Uterus (tissue), 3 donors: ENCODE measurements at regions not wholly inside any gene's neighbourhood (a gene's known extent, or its start where the extent isn't known, plus 50 kb on each side); places are given as distances from the start of the nearest gene placed in this dataset.

Experiments
- DNase-seq, 2 donors: peaks; one replicate each; pipeline ENCODE4 v3.0.0-alpha.2; 2019 to 2020
- H3K27ac ChIP-seq, 2 donors: fragments of 200-600 bp; sonication (generic); 1 replicate in 1 of 2; 2 replicates in 1 of 2; pipeline ENCODE4 v1.5.1; 2016 to 2018
- H3K27me3 ChIP-seq, 2 donors: fragments of 200-600 bp; sonication (generic); one replicate each; pipeline ENCODE4 v1.5.1; 2018 to 2019; ENCODE audit warnings: control low read depth in 1 of 2
- H3K36me3 ChIP-seq, 2 donors: fragments of 200-600 bp; sonication (generic); one replicate each; pipeline ENCODE4 v1.5.1; 2019; ENCODE audit warnings: control low read depth in 1 of 2
- H3K4me1 ChIP-seq, 2 donors: fragments of 200-600 bp; sonication (generic); one replicate each; pipeline ENCODE4 v1.5.1; 2018 to 2019; ENCODE audit warnings: control low read depth in 1 of 2
- H3K4me3 ChIP-seq, 2 donors: fragments of 200-600 bp; sonication (generic); 1 replicate in 1 of 2; 2 replicates in 1 of 2; pipeline ENCODE4 v1.5.1; 2018 to 2019; ENCODE audit warnings: mild to moderate bottlenecking in 1 of 2
- H3K9me3 ChIP-seq, 2 donors: fragments of 200-600 bp; sonication (generic); one replicate each; pipeline ENCODE4 v1.5.1; 2019; ENCODE audit warnings: control low read depth in 1 of 2
- CTCF ChIP-seq, 4 experiments: fragments of 200-600 bp in 2 of 4; fragments of 450-650 bp in 2 of 4; sonication (generic) in 2 of 4; IDR thresholded peaks; one replicate each; pipeline ENCODE4 v1.5.1; 2016 to 2019; ENCODE audit warnings: antibody characterized with exemption in 4 of 4, mild to moderate bottlenecking in 2 of 4, moderate library complexity in 1 of 4
- POLR2A ChIP-seq, 2 donors: fragments of 450-650 bp; IDR thresholded peaks; one replicate each; pipeline ENCODE4 v1.6.1; 2016; ENCODE audit warnings: antibody characterized with exemption in 2 of 2, mild to moderate bottlenecking in 1 of 2, moderate library complexity in 1 of 2
- intact Hi-C: fragments of 100-400 bp; cut with DNase I; formaldehyde crosslinking; loops from one replicate; pipeline ENCODE4 v1.15.1; 2023; ENCODE audit warnings: low total_unique reads
- donor health status: DM: yes; HTN: yes; CAD: no.

- intact Hi-C loops, result no loop called here
- H3K4me1 ChIP-seq, result no peaks in the 10 kb centered on the region
- DNase-seq, result no peak
- H3K9me3 ChIP-seq, result no peaks in the 10 kb centered on the region
- no peaks in the 10 kb centered on the region for H3K36me3 ChIP-seq
- TF ChIP-seq CTCF (IDR thresholded peaks at IDR 0.05) (no peak), POLR2A (IDR thresholded peaks at IDR 0.05) (no peak)
- no peaks in the 10 kb centered on the region for H3K27me3 ChIP-seq
- H3K4me3 ChIP-seq, result no peak overlapping the region
- no peak overlapping the region for H3K27ac ChIP-seq
Observed at GRCh38 chr2:17441055-17441771, 77.0 kb downstream of the RAD51AP2 start.

GRCh38 chr2:17430326-17430725, 87.9 kb downstream of the RAD51AP2 start:
- no peaks in the 10 kb centered on the region for H3K36me3 ChIP-seq
- intact Hi-C loops, result no loop called here
- no peak for TF ChIP-seq CTCF (IDR thresholded peaks at IDR 0.05)
- no peak for TF ChIP-seq POLR2A (IDR thresholded peaks at IDR 0.05)
- H3K27ac ChIP-seq, result no peak overlapping the region
- no peaks in the 10 kb centered on the region for H3K27me3 ChIP-seq
- H3K4me3 ChIP-seq, result no peak overlapping the region
- no peaks in the 10 kb centered on the region for H3K9me3 ChIP-seq
- no peak for DNase-seq
- H3K4me1 ChIP-seq, result no peaks in the 10 kb centered on the region

DNA sequence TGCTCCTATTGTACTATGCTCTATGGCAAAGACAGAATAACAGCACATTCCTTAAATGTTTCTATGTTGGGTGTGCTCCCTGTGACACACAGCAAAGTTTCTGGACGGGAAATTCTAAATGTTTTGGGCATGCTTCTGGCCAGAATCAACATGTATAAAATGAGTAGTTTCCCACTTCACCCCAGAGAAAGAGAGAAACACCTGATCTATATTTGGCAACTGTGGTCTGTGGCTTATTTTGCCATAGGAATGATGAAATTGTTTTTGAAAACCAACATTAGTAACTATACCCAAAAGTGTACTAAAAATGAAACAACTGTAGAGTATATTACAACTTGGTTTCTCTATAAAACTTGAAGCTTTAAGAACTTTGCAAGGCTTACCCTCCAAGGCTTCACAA, 89.1 kb downstream of the RAD51AP2 start:
- H3K4me1 ChIP-seq, result no peaks in the 10 kb centered on the region
- no peaks in the 10 kb centered on the region for H3K27me3 ChIP-seq
- intact Hi-C loops, result no loop called here
- TF ChIP-seq POLR2A (IDR thresholded peaks at IDR 0.05) (no peak), CTCF (IDR thresholded peaks at IDR 0.05) (no peak)
- no peak for DNase-seq
- H3K27ac ChIP-seq, result no peak overlapping the region
- no peak overlapping the region for H3K4me3 ChIP-seq
- no peaks in the 10 kb centered on the region for H3K36me3 ChIP-seq
- no peaks in the 10 kb centered on the region for H3K9me3 ChIP-seq

DNA sequence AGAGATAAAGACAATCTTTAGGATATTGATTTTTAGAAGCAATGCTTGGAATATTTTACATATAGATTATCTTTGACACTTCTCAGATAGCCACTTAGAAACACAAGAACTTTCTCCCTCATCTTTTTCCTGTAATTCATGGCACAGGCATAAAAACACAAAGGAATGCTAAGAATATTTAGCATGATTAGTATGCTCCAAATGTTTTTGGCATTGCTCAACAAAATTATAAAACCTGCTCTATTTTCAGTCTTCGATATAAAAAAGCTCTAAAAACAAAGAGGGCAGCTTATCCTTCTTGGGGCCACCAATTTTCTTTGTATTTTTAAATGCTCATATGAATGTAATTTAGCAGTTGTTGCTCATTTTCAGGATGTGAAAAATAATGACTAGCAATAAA, 90.8 kb downstream of the RAD51AP2 start:
- no peak for DNase-seq
- H3K4me1 ChIP-seq, result no peaks in the 10 kb centered on the region
- no peaks in the 10 kb centered on the region for H3K36me3 ChIP-seq
- H3K27ac ChIP-seq, result no peak overlapping the region
- intact Hi-C loops, result no loop called here
- no peaks in the 10 kb centered on the region for H3K27me3 ChIP-seq
- H3K9me3 ChIP-seq, result no peaks in the 10 kb centered on the region
- TF ChIP-seq POLR2A (IDR thresholded peaks at IDR 0.05), result no peak
- TF ChIP-seq CTCF (IDR thresholded peaks at IDR 0.05), result no peak
- no peak overlapping the region for H3K4me3 ChIP-seq

GRCh38 chr2:17426743-17427142, 91.5 kb downstream of the RAD51AP2 start:
- Histone ChIP-seq H3K4me1 (no peaks in the 10 kb centered on the region), H3K4me3 (no peak overlapping the region), H3K9me3 (no peaks in the 10 kb centered on the region), H3K27me3 (no peaks in the 10 kb centered on the region), H3K36me3 (no peaks in the 10 kb centered on the region), H3K27ac (no peak overlapping the region)
- intact Hi-C loops, result no loop called here
- no peak for DNase-seq
- TF ChIP-seq CTCF (IDR thresholded peaks at IDR 0.05), result no peak
- no peak for TF ChIP-seq POLR2A (IDR thresholded peaks at IDR 0.05)
